Adrenal gland (tissue), 9 donors: ENCODE measurements at regions not wholly inside any gene's neighbourhood (a gene's known extent, or its start where the extent isn't known, plus 50 kb on each side); places are given as distances from the start of the nearest gene placed in this dataset.

Experiments
- DNase-seq, 7 donors: peaks; one replicate each; pipeline ENCODE4 v3.0.0-alpha.2; 2019 to 2020
- H3K27ac ChIP-seq, 5 donors: fragments of 200-600 bp; sonication (generic) in 4 of 5; 1 replicate in 3 of 5; 2 replicates in 2 of 5; pipeline versions ENCODE4 v1.5.1 to v1.8.0; 2016 to 2020; ENCODE audit warnings: mild to moderate bottlenecking in 1 of 5
- H3K27me3 ChIP-seq: fragments of 200-600 bp; 2 replicates; pipeline ENCODE4 v1.8.0; 2021
- H3K36me3 ChIP-seq, 2 donors: fragments of 200-600 bp; replicated peaks in 1 of 2; 1 replicate in 1 of 2; 2 replicates in 1 of 2; pipeline versions ENCODE4 v1.5.1 to v1.8.0; 2018 to 2022
- H3K4me1 ChIP-seq, 2 donors: fragments of 200-600 bp; replicated peaks in 1 of 2; 1 replicate in 1 of 2; 2 replicates in 1 of 2; pipeline versions ENCODE4 v1.5.1 to v1.8.0; 2018 to 2021
- H3K4me3 ChIP-seq, 4 donors: fragments of 200-600 bp; sonication (generic) in 3 of 4; one replicate each; pipeline ENCODE4 v1.5.1; 2016 to 2018
- H3K9me3 ChIP-seq, 3 donors: fragments of 200-600 bp; sonication (generic) in 1 of 3; replicated peaks in 1 of 3; 1 replicate in 2 of 3; 2 replicates in 1 of 3; pipeline versions ENCODE4 v1.5.1 to v1.8.0; 2016 to 2021
- POLR2A ChIP-seq, 2 donors: fragments of 450-650 bp; IDR thresholded peaks; one replicate each; pipeline ENCODE4 v1.6.1; 2017; ENCODE audit warnings: antibody characterized with exemption in 2 of 2, mild to moderate bottlenecking in 2 of 2, moderate library complexity in 1 of 2
- WGBS, 4 donors: extraction: QIAGEN DNeasy Blood & Tissue Kit in 2 of 4; methylation state at CpG; one replicate each; pipeline versions ENCODE4 v1.1.5 to v1.1.7; 2013 to 2017; 5-methylcytosine and 5-hydroxymethylcytosine counted together
- intact Hi-C, 2 donors: fragments of 100-400 bp; cut with DNase I; formaldehyde crosslinking; loops; one replicate each; pipeline versions ENCODE4 v1.14.1 to v1.15.0; 2022 to 2023
- TF ChIP-seq, protein P1 (sequence below), 6 experiments: fragments of 450-650 bp in 4 of 6; fragments of 200-600 bp in 2 of 6; sonication (generic) in 1 of 6; IDR thresholded peaks; 1 replicate in 5 of 6; 2 replicates in 1 of 6; pipeline versions ENCODE4 v1.5.1 to v1.8.0; 2016 to 2021; ENCODE audit warnings: antibody characterized with exemption in 6 of 6, mild to moderate bottlenecking in 2 of 6, moderate library complexity in 1 of 6
- donor health status: healthy with polysubstance abuse.
- donor health status: Bipolar disorder and iron deficiency.
- donor health status: DM: yes; HTN: yes; CAD: no.
- donor health status: DM: no; HTN: no; CAD: no.
- donor health status: DM: no; HTN: no; CAD: no.

DNA sequence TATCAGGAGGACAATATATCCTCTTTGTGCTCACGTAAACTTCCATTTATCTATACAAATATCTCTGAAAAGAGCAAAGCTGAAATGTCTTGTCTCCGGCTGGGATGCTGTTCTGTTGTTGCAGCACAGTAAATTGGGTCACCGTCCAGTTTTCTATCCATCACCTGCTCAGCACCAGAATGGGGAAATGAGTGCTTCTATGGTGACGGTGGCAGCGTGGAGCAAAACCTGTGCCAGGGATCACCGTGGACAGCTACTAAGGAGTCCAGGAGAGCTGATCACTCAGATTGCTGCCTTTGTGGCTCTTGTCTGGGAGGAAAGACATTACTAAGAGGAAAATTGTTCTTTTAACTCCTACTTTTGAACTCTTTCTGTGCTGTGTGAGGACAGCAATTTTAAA is 531.6 kb downstream of the PSAT1 start:
- H3K4me1 ChIP-seq = no peaks in the 10 kb centered on the region
- intact Hi-C loops = no loop called here
- TF ChIP-seq, protein P1, sequence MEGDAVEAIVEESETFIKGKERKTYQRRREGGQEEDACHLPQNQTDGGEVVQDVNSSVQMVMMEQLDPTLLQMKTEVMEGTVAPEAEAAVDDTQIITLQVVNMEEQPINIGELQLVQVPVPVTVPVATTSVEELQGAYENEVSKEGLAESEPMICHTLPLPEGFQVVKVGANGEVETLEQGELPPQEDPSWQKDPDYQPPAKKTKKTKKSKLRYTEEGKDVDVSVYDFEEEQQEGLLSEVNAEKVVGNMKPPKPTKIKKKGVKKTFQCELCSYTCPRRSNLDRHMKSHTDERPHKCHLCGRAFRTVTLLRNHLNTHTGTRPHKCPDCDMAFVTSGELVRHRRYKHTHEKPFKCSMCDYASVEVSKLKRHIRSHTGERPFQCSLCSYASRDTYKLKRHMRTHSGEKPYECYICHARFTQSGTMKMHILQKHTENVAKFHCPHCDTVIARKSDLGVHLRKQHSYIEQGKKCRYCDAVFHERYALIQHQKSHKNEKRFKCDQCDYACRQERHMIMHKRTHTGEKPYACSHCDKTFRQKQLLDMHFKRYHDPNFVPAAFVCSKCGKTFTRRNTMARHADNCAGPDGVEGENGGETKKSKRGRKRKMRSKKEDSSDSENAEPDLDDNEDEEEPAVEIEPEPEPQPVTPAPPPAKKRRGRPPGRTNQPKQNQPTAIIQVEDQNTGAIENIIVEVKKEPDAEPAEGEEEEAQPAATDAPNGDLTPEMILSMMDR (IDR thresholded peaks at IDR 0.05) = no peak
- TF ChIP-seq POLR2A (IDR thresholded peaks at IDR 0.05) = no peak
- H3K27me3 ChIP-seq = no peaks in the 10 kb centered on the region
- no peaks in the 10 kb centered on the region for H3K36me3 ChIP-seq
- 70 to 83% (median 77%) methylated on average over 6 of the region's 6 CpGs for WGBS, 4 donors
- H3K9me3 ChIP-seq = no peaks in the 10 kb centered on the region
- no peak overlapping the region for H3K27ac ChIP-seq
- DNase-seq = peak in 1 of 7 donors; percentile 71
- no peak overlapping the region for H3K4me3 ChIP-seq

DNA sequence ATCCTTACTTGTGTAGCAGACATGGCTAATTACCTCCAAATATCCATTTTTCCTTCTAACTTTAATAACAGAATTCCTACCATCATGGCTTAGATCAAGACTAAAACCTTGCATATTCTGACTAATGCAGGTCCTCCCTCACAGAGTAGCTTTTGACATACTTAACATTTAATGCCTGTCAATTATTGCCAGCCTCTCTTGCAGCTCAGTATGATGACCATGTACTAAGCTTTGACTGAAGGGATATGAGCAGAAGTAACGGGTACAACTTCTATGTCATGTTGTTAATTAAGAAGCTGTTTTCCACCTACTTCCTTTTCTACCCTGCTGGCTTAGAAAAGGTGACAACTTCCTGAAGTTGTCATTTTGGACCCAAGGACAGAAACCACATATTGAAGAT is 533.4 kb downstream of the PSAT1 start:
- no peaks in the 10 kb centered on the region for H3K36me3 ChIP-seq
- no peaks in the 10 kb centered on the region for H3K9me3 ChIP-seq
- 78 to 98% (median 88%) methylated on average over 1 of the region's 1 CpG for WGBS, 4 donors
- intact Hi-C loops = no loop called here
- TF ChIP-seq, protein P1 (IDR thresholded peaks at IDR 0.05) = no peak
- no peak for TF ChIP-seq POLR2A (IDR thresholded peaks at IDR 0.05)
- H3K4me1 ChIP-seq = no peaks in the 10 kb centered on the region
- H3K27ac ChIP-seq = no peak overlapping the region
- no peak overlapping the region for H3K4me3 ChIP-seq
- no peaks in the 10 kb centered on the region for H3K27me3 ChIP-seq
- DNase-seq = no peak

DNA sequence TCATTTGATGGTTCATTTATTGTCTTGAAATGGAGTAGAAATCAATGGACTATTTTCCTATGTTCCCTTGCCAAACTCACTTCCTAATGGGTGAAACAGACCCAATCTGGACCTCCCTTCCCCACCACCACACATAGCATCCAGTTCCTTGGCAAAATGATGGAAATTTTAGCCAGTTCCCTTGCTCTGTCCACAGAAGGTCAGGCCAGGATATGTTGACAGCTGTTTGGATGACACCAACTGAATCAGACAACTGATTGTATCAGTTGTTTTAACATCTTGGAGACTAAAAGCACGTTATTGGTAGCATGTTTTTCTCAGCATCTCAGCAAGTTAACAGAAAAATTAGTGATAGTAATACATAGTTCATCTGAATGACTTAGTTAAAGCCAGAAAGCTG is 534.8 kb downstream of the PSAT1 start:
- no peak overlapping the region for H3K27ac ChIP-seq
- H3K4me1 ChIP-seq = no peaks in the 10 kb centered on the region
- H3K4me3 ChIP-seq = no peak overlapping the region
- intact Hi-C loops = no loop called here
- H3K9me3 ChIP-seq = no peaks in the 10 kb centered on the region
- TF ChIP-seq, protein P1 (IDR thresholded peaks at IDR 0.05) = no peak
- TF ChIP-seq POLR2A (IDR thresholded peaks at IDR 0.05) = no peak
- no peaks in the 10 kb centered on the region for H3K27me3 ChIP-seq
- no peak for DNase-seq
- WGBS, 4 donors = 0 to 53% (median 33%) methylated on average over 1 of the region's 1 CpG
- no peaks in the 10 kb centered on the region for H3K36me3 ChIP-seq

DNA sequence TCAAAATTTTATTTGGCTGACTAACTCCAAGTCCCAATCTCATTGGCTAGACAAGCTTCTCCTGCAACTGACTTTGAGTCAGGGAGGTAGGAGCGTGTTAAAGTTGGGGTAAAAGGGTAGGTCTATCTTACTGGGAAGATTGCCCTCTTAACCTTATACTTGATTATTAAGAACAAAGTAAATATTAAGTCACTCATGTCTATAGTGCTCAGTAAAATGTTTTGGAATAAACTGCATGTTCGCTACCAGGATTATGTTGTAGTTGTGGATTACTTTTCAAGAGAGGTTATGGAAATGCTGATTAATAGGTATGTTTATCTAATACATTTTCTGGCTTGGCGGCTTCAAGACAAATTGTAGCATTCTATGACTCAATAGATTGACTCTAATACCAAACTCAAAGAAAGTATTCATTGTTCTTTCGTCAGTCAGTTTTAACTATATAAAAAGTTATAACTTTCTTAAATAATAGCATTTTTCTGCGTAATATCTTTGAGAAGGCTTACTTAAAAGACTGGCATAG is 539.1 kb downstream of the PSAT1 start:
- Histone ChIP-seq H3K4me3 (no peak overlapping the region), H3K27ac (no peak overlapping the region), H3K4me1 (no peaks in the 10 kb centered on the region), H3K36me3 (no peaks in the 10 kb centered on the region), H3K9me3 (no peaks in the 10 kb centered on the region), H3K27me3 (no peaks in the 10 kb centered on the region)
- no peak for TF ChIP-seq POLR2A (IDR thresholded peaks at IDR 0.05)
- TF ChIP-seq, protein P1 (IDR thresholded peaks at IDR 0.05) = no peak
- intact Hi-C loops = no loop called here
- no peak for DNase-seq
- 89 to 92% (median 90%) methylated on average over 5 of the region's 5 CpGs for WGBS, 4 donors
